ENCODE measurements at regions not wholly inside any gene's neighbourhood (a gene's known extent, or its start where the extent isn't known, plus 50 kb on each side); places are given as distances from the start of the nearest gene placed in this dataset.

DNA sequence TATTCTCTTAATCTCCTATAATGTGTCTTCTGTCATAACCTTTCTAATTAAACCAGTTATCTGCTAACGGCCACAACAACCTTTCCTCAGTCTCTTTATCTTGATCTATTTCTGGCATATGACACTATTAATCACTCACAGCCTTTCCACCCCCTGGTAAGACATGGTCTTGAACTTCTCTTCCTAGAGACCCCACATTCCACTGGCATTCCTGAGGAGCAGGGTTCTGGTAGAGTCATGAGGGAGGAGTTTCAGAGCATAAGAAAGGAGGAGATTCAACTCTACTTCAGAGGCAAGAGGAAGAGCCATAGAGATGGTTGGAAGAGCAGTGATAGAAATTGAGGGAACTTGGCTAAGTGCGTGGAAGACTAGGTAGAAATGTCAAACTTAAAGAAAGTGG is 325.6 kb downstream of the BLID start:
- TF ChIP-seq ZBTB7A (IDR thresholded peaks at IDR 0.05; ENCODE audit: low read depth) (no peak), MAX (IDR thresholded peaks at IDR 0.05) (no peak), CREB1 (IDR thresholded peaks at IDR 0.05; ENCODE audit: low read depth) (no peak), FOXM1 (IDR thresholded peaks at IDR 0.05; ENCODE audit: borderline replicate concordance, low read depth) (no peak), RAD21 (IDR thresholded peaks at IDR 0.05; ENCODE audit: low read depth) (no peak), EP300 (IDR thresholded peaks at IDR 0.05; ENCODE audit: borderline replicate concordance) (no peak)
- TF ChIP-seq, protein P1, sequence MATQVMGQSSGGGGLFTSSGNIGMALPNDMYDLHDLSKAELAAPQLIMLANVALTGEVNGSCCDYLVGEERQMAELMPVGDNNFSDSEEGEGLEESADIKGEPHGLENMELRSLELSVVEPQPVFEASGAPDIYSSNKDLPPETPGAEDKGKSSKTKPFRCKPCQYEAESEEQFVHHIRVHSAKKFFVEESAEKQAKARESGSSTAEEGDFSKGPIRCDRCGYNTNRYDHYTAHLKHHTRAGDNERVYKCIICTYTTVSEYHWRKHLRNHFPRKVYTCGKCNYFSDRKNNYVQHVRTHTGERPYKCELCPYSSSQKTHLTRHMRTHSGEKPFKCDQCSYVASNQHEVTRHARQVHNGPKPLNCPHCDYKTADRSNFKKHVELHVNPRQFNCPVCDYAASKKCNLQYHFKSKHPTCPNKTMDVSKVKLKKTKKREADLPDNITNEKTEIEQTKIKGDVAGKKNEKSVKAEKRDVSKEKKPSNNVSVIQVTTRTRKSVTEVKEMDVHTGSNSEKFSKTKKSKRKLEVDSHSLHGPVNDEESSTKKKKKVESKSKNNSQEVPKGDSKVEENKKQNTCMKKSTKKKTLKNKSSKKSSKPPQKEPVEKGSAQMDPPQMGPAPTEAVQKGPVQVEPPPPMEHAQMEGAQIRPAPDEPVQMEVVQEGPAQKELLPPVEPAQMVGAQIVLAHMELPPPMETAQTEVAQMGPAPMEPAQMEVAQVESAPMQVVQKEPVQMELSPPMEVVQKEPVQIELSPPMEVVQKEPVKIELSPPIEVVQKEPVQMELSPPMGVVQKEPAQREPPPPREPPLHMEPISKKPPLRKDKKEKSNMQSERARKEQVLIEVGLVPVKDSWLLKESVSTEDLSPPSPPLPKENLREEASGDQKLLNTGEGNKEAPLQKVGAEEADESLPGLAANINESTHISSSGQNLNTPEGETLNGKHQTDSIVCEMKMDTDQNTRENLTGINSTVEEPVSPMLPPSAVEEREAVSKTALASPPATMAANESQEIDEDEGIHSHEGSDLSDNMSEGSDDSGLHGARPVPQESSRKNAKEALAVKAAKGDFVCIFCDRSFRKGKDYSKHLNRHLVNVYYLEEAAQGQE (IDR thresholded peaks at IDR 0.05; ENCODE audit: low read depth): no peak
